Central memory CD8-positive, alpha-beta T cell (primary cell): ENCODE measurements at regions not wholly inside any gene's neighbourhood (a gene's known extent, or its start where the extent isn't known, plus 50 kb on each side); places are given as distances from the start of the nearest gene placed in this dataset.

Experiments
- ATAC-seq: fragments of 150-1000 bp; cut with Tn5 transposase; replicated peaks from 2 replicates; pipeline ENCODE4 v1.10.0; 2022; ENCODE audit warnings: mild to moderate bottlenecking, moderate FRiP score, moderate number of reproducible peaks; ENCODE audit not compliant: poor library complexity, severe bottlenecking; ENCODE audit errors: extremely low read depth
- DNase-seq, 2 donors: peaks; one replicate each; pipeline ENCODE4 v3.0.0; 2021; ENCODE audit warnings: low spot score in 2 of 2
- H3K27ac Mint-ChIP-seq: one replicate; pipeline ENCODE4 v1.8.0; 2022; ENCODE audit warnings: low read depth, mild to moderate bottlenecking, moderate library complexity, mixed read lengths
- H3K27me3 Mint-ChIP-seq: one replicate; pipeline ENCODE4 v1.8.0; 2022; ENCODE audit warnings: mixed read lengths
- H3K36me3 Mint-ChIP-seq: one replicate; pipeline ENCODE4 v1.8.0; 2022; ENCODE audit warnings: mild to moderate bottlenecking, moderate library complexity, mixed read lengths; ENCODE audit not compliant: insufficient read depth
- H3K4me1 Mint-ChIP-seq: one replicate; pipeline ENCODE4 v1.8.0; 2022; ENCODE audit warnings: mixed read lengths
- H3K4me3 Mint-ChIP-seq: one replicate; pipeline ENCODE4 v1.8.0; 2022; ENCODE audit warnings: mild to moderate bottlenecking, moderate library complexity, mixed read lengths
- H3K9me3 Mint-ChIP-seq: one replicate; pipeline ENCODE4 v1.8.0; 2022; ENCODE audit warnings: mixed read lengths

DNA sequence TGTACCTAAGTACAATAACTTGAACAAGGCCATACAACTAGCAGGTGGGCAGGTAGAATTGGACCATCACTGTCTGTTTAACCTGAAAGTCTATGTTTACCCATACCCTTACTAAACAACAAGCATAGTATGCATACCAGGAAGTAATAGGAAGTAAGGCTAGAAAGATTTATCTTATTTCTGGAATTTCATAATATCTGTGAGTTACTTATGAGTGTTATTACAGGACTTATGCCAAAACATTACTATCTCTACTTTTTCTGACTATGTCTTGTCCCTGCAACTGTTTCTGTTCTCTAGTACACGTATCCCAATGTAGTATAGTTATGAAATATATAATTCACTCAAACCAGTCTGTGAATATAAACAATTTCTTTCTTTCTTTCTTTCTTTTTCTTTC, 1400.8 kb upstream of the TENM4 start:
- Mint-ChIP-seq H3K9me3 (peaks cover 12% of the 10 kb centered on the region), H3K27me3 (no peaks in the 10 kb centered on the region), H3K36me3 (no peaks in the 10 kb centered on the region), H3K4me1 (no peaks in the 10 kb centered on the region), H3K27ac (no peak overlapping the region), H3K4me3 (no peak overlapping the region)
- DNase-seq (no peak), ATAC-seq (no peak)

DNA sequence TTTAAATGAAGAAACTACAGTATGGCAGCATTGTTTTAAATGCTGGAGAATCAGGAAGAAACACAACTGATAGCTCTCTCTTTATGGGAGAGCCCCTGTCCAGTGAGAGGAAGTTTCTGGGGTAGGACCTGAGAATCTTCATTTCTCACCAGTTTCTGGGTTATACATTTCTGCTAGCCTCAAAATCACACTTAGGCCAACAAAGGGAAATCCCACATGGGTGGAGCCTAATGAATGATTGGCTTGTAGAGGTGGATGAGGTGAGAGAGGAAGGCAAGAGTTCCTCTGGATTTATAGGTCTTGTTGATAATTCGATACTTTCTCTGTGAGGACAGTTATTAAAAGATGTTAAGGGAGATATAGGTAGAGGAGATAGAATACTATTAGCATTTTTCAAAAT, 1397.3 kb upstream of the TENM4 start:
- H3K36me3 Mint-ChIP-seq, result no peaks in the 10 kb centered on the region
- no peak overlapping the region for H3K4me3 Mint-ChIP-seq
- no peaks in the 10 kb centered on the region for H3K27me3 Mint-ChIP-seq
- H3K4me1 Mint-ChIP-seq, result no peaks in the 10 kb centered on the region
- H3K9me3 Mint-ChIP-seq, result peaks cover 18% of the 10 kb centered on the region
- no peak overlapping the region for H3K27ac Mint-ChIP-seq
- DNase-seq (no peak), ATAC-seq (no peak)

DNA sequence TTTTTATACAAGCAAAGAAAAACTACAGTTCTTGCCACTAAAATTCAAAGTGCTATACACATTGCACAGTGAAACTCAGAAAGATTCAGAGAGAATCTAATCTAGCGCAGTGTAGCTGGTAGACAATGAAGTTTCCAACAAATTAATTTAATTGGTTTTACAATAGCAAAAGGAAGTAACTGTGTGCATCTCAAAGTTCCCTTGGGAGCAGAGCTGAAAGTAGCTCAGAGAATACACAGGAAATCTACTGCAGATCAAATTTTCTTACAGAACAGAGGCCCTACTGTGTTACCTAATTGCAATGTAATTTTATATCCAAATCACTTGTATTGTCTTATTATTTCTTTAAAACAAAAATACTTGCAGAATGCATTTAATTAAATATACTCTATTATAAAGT, 1396.2 kb upstream of the TENM4 start:
- Mint-ChIP-seq H3K9me3 (peaks cover 22% of the 10 kb centered on the region), H3K4me3 (no peak overlapping the region), H3K36me3 (no peaks in the 10 kb centered on the region), H3K27me3 (no peaks in the 10 kb centered on the region), H3K27ac (no peak overlapping the region), H3K4me1 (no peaks in the 10 kb centered on the region)
- ATAC-seq (no peak), DNase-seq (no peak)

DNA sequence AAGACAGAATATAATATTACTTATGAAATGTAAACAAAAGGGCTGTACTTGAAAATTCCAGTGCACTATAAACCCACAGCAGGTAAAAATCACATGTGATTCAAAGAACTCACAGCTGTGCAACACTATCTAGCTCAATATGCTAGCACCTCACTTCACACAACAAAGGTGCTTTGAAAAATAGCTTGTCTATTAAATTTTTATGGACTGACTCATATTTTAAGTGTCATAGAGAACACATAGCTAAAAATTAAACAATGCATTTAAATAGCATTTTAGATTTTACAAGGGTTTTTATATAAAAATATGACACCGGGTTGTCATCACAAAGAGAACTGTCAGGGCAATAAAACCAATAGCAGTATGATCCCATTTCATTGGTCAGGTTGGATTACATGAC, 1390.5 kb upstream of the TENM4 start:
- H3K4me3 Mint-ChIP-seq, result no peak overlapping the region
- no peak for ATAC-seq
- no peak for DNase-seq
- H3K4me1 Mint-ChIP-seq, result no peaks in the 10 kb centered on the region
- peaks cover 29% of the 10 kb centered on the region for H3K9me3 Mint-ChIP-seq
- no peak overlapping the region for H3K27ac Mint-ChIP-seq
- no peaks in the 10 kb centered on the region for H3K36me3 Mint-ChIP-seq
- no peaks in the 10 kb centered on the region for H3K27me3 Mint-ChIP-seq

DNA sequence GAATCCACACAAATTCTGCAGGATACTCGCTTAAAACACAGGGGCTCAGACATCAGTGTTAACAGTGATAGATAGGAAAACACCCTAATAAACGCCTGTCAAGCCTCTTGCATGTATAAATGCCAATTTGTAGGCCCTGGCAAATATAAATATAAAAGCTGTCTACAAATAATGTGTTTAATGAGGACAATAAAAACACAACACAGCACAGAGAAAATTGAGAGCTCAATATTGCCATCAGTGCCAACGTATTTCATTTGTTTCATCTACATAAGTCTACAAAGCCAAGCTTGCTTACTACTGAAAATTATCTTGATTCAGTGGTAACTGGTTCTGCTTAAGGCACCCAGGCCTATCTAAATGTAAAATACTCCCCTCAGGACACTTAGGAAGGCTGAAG, 1387.0 kb upstream of the TENM4 start:
- H3K36me3 Mint-ChIP-seq, result no peaks in the 10 kb centered on the region
- no peak overlapping the region for H3K4me3 Mint-ChIP-seq
- no peak overlapping the region for H3K27ac Mint-ChIP-seq
- H3K27me3 Mint-ChIP-seq, result no peaks in the 10 kb centered on the region
- ATAC-seq (no peak), DNase-seq (no peak)
- H3K9me3 Mint-ChIP-seq, result peaks cover 17% of the 10 kb centered on the region
- no peaks in the 10 kb centered on the region for H3K4me1 Mint-ChIP-seq

DNA sequence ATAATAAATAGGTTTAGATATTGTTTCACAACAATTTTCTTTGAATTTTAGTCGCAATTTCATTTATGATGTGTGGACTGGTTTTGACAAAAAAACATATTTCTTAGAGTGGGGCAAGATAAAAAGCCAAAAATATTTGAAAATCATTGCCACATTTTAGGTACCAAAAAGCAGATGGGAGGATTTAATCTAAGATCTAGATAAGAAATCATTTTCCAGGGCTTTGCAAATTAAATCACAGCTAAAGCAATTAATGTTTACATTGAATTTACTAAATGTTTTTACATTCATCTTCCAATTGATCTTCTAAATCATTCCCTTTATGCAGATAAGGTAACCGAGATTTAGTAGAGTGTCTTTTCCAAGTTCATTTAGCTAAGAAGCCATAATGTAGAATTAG, 1386.0 kb upstream of the TENM4 start:
- DNase-seq, result no peak
- Mint-ChIP-seq H3K27me3 (no peaks in the 10 kb centered on the region), H3K27ac (no peak overlapping the region), H3K36me3 (no peaks in the 10 kb centered on the region), H3K4me1 (no peaks in the 10 kb centered on the region), H3K9me3 (peaks cover 11% of the 10 kb centered on the region), H3K4me3 (no peak overlapping the region)
- no peak for ATAC-seq

DNA sequence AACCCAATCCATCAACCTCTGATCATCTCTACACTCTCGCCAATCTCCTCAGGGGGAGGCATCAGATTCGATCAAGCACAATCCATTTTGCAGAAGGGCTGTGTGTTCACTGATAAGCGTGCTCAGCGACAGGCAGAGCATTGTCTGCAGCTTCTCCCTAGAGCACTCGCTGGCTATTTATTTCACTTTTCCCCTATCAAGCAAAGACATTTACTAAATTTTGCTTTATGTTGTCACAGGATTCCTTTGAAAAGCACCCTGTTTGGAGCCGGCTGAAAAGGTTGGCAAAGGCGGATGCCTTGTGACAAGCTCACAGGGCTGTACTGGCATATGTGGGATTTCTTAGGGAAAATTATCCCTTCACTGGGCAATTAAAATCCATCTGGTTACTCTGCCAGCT, 1381.5 kb upstream of the TENM4 start:
- no peak overlapping the region for H3K27ac Mint-ChIP-seq
- no peaks in the 10 kb centered on the region for H3K4me1 Mint-ChIP-seq
- H3K9me3 Mint-ChIP-seq, result no peaks in the 10 kb centered on the region
- DNase-seq (no peak), ATAC-seq (no peak)
- no peaks in the 10 kb centered on the region for H3K36me3 Mint-ChIP-seq
- no peaks in the 10 kb centered on the region for H3K27me3 Mint-ChIP-seq
- no peak overlapping the region for H3K4me3 Mint-ChIP-seq

DNA sequence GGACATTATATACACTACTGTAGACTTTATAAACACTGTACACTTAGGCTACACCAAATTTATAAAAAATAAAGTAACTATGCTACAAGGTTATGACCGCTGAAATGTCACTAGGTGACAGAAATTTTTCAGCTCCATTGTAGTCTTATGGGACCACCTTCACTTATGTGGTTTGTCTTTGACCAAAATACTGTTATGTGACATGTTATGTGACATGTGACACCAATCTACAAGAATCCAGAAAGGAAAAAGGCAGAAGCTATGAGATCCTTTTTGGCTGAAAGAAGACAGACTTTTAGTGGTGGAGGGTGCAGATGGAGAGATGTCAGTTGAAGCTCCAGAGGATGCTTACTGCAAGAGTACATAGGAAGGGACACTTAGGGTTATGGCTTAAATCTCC, 1378.4 kb upstream of the TENM4 start:
- Mint-ChIP-seq H3K4me3 (no peak overlapping the region), H3K9me3 (peaks cover 12% of the 10 kb centered on the region), H3K27me3 (no peaks in the 10 kb centered on the region), H3K27ac (no peak overlapping the region), H3K4me1 (no peaks in the 10 kb centered on the region), H3K36me3 (no peaks in the 10 kb centered on the region)
- no peak for DNase-seq
- no peak for ATAC-seq

DNA sequence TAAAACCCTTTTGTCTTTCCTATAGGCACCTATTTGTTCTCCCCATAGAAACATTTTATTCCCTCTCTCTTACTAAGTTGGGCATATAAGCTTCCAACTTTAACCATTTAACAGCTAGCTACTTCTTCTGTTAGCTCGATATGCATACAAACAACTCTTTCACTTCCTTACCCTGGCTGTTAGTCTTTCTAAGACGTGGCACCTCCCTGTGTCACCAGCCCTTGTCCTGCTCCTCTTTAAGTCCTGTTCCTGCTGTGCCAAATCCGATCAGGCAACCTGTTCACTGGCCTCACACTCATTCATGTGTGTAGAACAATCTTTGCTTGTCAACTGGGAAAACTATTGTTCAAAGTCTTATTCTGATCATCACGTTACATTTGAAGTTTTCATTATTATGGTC, 1376.1 kb upstream of the TENM4 start:
- H3K27ac Mint-ChIP-seq, result no peak overlapping the region
- no peaks in the 10 kb centered on the region for H3K27me3 Mint-ChIP-seq
- DNase-seq (no peak), ATAC-seq (no peak)
- no peaks in the 10 kb centered on the region for H3K4me1 Mint-ChIP-seq
- H3K4me3 Mint-ChIP-seq, result no peak overlapping the region
- H3K9me3 Mint-ChIP-seq, result peaks cover 30% of the 10 kb centered on the region
- H3K36me3 Mint-ChIP-seq, result no peaks in the 10 kb centered on the region

DNA sequence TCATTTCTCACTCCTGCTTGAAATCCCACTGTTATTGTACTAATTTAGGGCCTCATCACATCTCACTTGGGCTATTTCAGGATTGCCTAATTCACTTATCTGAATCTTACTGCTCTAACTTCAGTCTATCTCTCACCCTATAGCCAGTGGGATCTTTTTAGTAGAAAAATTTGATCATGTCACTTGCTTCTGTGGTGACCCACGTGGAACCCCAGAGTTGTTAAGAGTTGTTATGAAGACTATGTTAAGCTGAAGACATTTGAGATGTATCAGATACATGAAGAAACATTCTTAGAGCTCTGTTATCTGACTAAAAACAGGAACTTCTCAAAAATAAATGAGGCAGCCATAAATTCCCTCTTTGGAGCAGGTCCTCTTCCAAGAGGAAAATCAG, 1375.6 kb upstream of the TENM4 start:
- H3K27me3 Mint-ChIP-seq, result no peaks in the 10 kb centered on the region
- ATAC-seq, result no peak
- no peak overlapping the region for H3K4me3 Mint-ChIP-seq
- H3K4me1 Mint-ChIP-seq, result no peaks in the 10 kb centered on the region
- DNase-seq, result no peak
- H3K36me3 Mint-ChIP-seq, result no peaks in the 10 kb centered on the region
- no peak overlapping the region for H3K27ac Mint-ChIP-seq
- peaks cover 33% of the 10 kb centered on the region for H3K9me3 Mint-ChIP-seq

DNA sequence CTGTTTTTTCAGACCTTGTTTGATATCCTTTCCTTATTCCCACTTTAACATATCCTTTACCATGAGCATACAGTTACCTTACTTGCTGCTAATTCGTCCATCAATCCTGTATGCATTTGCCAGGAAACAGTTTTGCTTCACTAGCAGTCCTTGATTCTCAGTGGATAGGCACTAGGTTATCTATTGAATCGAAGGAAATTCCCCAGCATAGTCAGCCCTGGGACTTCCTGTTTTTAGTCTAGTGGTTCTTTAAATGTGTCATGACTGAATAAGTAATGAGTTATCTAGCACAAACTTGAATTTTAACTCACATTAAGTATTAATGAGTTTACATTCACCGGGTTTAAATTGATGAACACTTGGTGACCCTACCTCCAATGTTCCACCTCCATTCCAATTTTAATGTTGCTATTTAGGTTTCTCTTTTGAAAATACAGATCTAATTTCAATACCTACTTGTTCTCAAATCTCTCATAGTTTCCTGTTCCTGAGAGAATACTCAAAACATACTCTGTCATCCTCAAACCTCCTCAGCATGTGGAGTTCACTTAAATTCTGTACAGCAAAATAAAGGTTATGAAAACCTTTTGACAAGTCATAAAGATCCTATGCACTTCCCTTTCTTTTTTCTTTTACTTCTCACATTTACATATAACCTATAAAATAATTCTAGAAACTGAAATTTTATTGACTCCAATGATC, 1375.1 kb upstream of the TENM4 start:
- no peaks in the 10 kb centered on the region for H3K4me1 Mint-ChIP-seq
- H3K4me3 Mint-ChIP-seq, result no peak overlapping the region
- ATAC-seq, result no peak
- no peak for DNase-seq
- H3K9me3 Mint-ChIP-seq, result peaks cover 33% of the 10 kb centered on the region
- no peaks in the 10 kb centered on the region for H3K36me3 Mint-ChIP-seq
- no peak overlapping the region for H3K27ac Mint-ChIP-seq
- H3K27me3 Mint-ChIP-seq, result no peaks in the 10 kb centered on the region

DNA sequence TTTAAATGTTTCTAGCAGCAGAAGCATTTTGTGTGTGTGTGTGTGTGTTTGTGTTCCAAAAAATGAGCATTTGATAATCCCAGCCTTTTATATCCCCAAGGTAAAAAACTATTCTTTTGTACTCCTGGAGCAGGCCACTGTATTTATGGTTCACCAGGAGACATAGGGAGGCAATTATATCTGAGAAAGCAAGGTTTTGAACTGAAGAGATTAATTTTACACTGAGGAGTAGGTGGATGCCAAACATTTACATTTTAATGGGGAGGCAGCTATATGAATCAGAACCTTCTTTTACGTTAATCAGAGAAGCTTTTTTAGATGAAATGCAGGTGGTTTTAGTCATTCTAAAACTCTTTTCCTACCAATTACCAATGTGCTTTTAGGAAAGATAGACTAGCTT, 1374.0 kb upstream of the TENM4 start:
- no peak overlapping the region for H3K4me3 Mint-ChIP-seq
- ATAC-seq, result no peak
- H3K36me3 Mint-ChIP-seq, result no peaks in the 10 kb centered on the region
- no peaks in the 10 kb centered on the region for H3K4me1 Mint-ChIP-seq
- H3K27me3 Mint-ChIP-seq, result no peaks in the 10 kb centered on the region
- peaks cover 33% of the 10 kb centered on the region for H3K9me3 Mint-ChIP-seq
- no peak for DNase-seq
- no peak overlapping the region for H3K27ac Mint-ChIP-seq

DNA sequence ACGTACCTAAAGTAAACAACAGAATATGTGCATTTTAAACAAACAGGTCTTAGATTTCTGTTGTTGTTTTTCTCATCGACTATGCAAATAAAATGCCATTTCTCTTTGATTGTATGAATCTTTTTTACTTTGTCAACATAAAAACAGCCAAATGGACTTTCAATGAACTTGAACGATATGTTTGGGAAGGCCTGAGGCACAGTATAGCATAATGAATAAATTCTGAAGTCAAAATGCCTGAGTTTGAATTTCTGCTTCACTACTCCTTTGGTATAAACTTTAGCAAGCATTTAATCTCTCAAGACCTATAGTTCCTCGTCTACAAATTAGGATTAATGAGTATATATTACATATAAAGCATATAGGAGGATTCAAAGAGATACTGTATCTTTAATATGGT, 1369.9 kb upstream of the TENM4 start:
- ATAC-seq (no peak), DNase-seq (no peak)
- Mint-ChIP-seq H3K9me3 (peaks cover 26% of the 10 kb centered on the region), H3K4me3 (no peak overlapping the region), H3K27me3 (no peaks in the 10 kb centered on the region), H3K36me3 (no peaks in the 10 kb centered on the region), H3K4me1 (no peaks in the 10 kb centered on the region), H3K27ac (no peak overlapping the region)

DNA sequence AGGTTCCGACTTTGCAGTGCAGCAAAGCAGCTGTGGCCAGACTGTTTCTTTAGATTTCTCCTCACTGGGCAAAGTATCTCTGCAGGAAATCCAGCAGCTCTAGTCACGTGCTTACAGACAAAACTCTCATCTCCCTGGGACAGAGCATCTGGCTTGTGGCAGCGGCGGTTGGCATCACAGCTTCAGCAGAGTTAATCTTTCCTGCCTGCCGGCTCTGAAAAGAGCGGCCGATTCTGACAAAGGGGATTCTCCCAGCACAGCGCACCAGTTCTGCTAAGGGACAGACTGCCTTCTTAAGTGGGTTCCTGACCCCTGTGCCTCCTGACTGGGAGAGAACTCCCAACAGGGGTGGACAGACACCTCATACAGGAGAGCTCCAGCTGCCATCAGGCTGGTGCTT, 1357.3 kb upstream of the TENM4 start:
- peaks cover 2% of the 10 kb centered on the region for H3K36me3 Mint-ChIP-seq
- H3K9me3 Mint-ChIP-seq, result peaks cover 30% of the 10 kb centered on the region
- no peaks in the 10 kb centered on the region for H3K4me1 Mint-ChIP-seq
- ATAC-seq, result no peak
- H3K27ac Mint-ChIP-seq, result no peak overlapping the region
- H3K27me3 Mint-ChIP-seq, result no peaks in the 10 kb centered on the region
- no peak overlapping the region for H3K4me3 Mint-ChIP-seq
- DNase-seq, result no peak
